Endothelial cell of umbilical vein (primary cell): ENCODE measurements at regions not wholly inside any gene's neighbourhood (a gene's known extent, or its start where the extent isn't known, plus 50 kb on each side); places are given as distances from the start of the nearest gene placed in this dataset.

ENCODE experiments used
- BruUV-seq: library from RNA; stranded (reverse); fragments of 400-500 nt; replicated peaks from 2 replicates; lab custom pipeline; 2021; lab: Mats Ljungman, UMichigan
- CTCF ChIA-PET: fragments of 300-600, 350-600 bp; sonication (Branson Sonifier 250); formaldehyde crosslinking; loops from one replicate; lab custom pipeline; 2021; ENCODE audit warnings: antibody characterized with exemption, inconsistent platforms; lab: Charles Lee
- POLR2A ChIA-PET: fragments of 300-600, 350-600 bp; sonication (Branson Sonifier 250); formaldehyde crosslinking; loops from one replicate; lab custom pipeline; 2021; ENCODE audit warnings: antibody characterized with exemption, inconsistent platforms; lab: Charles Lee
- DNase-seq: peaks from one replicate; pipeline ENCODE4 v3.0.0-alpha.2; 2011; ENCODE audit warnings: low read depth, low spot score
- FAIRE-seq: peaks from 2 replicates; lab custom pipeline; 2011; peaks lifted over from hg19 to GRCh38; lab: Jason Lieb, UNC
- H2AFZ ChIP-seq: 2 replicates; pipeline ENCODE4 v1.6.0; 2012; ENCODE audit warnings: low read depth, low read length, control low read depth, inconsistent platforms
- H3K27ac ChIP-seq: 2 replicates; pipeline ENCODE4 v1.5.1; 2011; ENCODE audit warnings: low read depth, mild to moderate bottlenecking, control low read depth, low read length, moderate library complexity; ENCODE audit not compliant: insufficient read depth
- H3K27me3 ChIP-seq, 2 experiments: 2 replicates each; pipeline versions ENCODE4 v1.6.0 to v1.6.1; 2011; ENCODE audit warnings: low read length in 2 of 2, mixed read lengths in 1 of 2; ENCODE audit not compliant: control insufficient read depth in 2 of 2, insufficient read depth in 2 of 2
- H3K36me3 ChIP-seq, 2 experiments: 2 replicates in 1 of 2; 3 replicates in 1 of 2; pipeline ENCODE4 v1.5.1; 2011; ENCODE audit warnings: low read length in 2 of 2, mild to moderate bottlenecking in 1 of 2, moderate library complexity in 1 of 2; ENCODE audit not compliant: control insufficient read depth in 2 of 2, insufficient read depth in 2 of 2; ENCODE audit errors: extremely low read depth in 1 of 2
- H3K4me1 ChIP-seq: 3 replicates; pipeline ENCODE4 v1.5.1; 2011; ENCODE audit warnings: mild to moderate bottlenecking, low read length; ENCODE audit not compliant: control insufficient read depth, insufficient read depth; ENCODE audit errors: extremely low read depth
- H3K4me2 ChIP-seq: 2 replicates; pipeline ENCODE4 v1.6.1; 2011; ENCODE audit warnings: low read length, control low read depth, mixed read lengths; ENCODE audit not compliant: insufficient read depth
- H3K4me3 ChIP-seq, 3 experiments: fragments of 200-600 bp in 1 of 3; sonication (generic), shearing (Covaris generic) in 1 of 3; replicated peaks in 1 of 3; 2 replicates each; pipeline ENCODE4 v1.5.1; 2011 to 2016; ENCODE audit warnings: control low read depth in 3 of 3, low read length in 3 of 3, mild to moderate bottlenecking in 2 of 3, inconsistent platforms in 1 of 3, low read depth in 1 of 3, moderate library complexity in 1 of 3; ENCODE audit not compliant: insufficient read depth in 1 of 3
- H3K79me2 ChIP-seq: 2 replicates; pipeline ENCODE4 v1.6.0; 2012; ENCODE audit warnings: low read length, inconsistent platforms; ENCODE audit not compliant: control insufficient read depth, insufficient read depth
- H3K9ac ChIP-seq: replicated peaks from 2 replicates; pipeline ENCODE3; 2011; ENCODE audit warnings: low read length, control low read depth; ENCODE audit not compliant: insufficient read depth; ENCODE audit errors: extremely low read depth
- H3K9me1 ChIP-seq: replicated peaks from 3 replicates; pipeline ENCODE4 v1.6.0; 2011; ENCODE audit warnings: mild to moderate bottlenecking, low read length; ENCODE audit not compliant: control insufficient read depth, insufficient read depth; ENCODE audit errors: extremely low read depth
- H3K9me3 ChIP-seq: replicated peaks from 2 replicates; pipeline ENCODE4 v1.5.1; 2012; ENCODE audit warnings: low read length, inconsistent platforms; ENCODE audit not compliant: control insufficient read depth, insufficient read depth
- H4K20me1 ChIP-seq: replicated peaks from 2 replicates; pipeline ENCODE3; 2011; ENCODE audit warnings: mild to moderate bottlenecking, low read length; ENCODE audit not compliant: control insufficient read depth, insufficient read depth; ENCODE audit errors: extremely low read depth
- CTCF ChIP-seq, 2 donors: IDR thresholded peaks; 1 replicate in 1 of 2; 2 replicates in 1 of 2; pipeline ENCODE4 v1.5.1; 2011; ENCODE audit warnings: low read length in 2 of 2, mild to moderate bottlenecking in 2 of 2, moderate library complexity in 2 of 2, control low read depth in 1 of 2, inconsistent platforms in 1 of 2, low read depth in 1 of 2; ENCODE audit not compliant: insufficient read depth in 1 of 2; ENCODE audit errors: extremely low read depth in 1 of 2
- EZH2 ChIP-seq: IDR thresholded peaks from 2 replicates; pipeline ENCODE4 v1.6.1; 2012; ENCODE audit warnings: borderline replicate concordance, low read depth, mild to moderate bottlenecking, moderate library complexity, low read length, inconsistent platforms; ENCODE audit not compliant: severe bottlenecking
- FOS ChIP-seq: IDR thresholded peaks from 2 replicates; pipeline ENCODE4 v1.6.1; 2011; ENCODE audit warnings: mild to moderate bottlenecking, low read length, moderate library complexity, borderline replicate concordance; ENCODE audit not compliant: insufficient read depth
- GATA2 ChIP-seq: IDR thresholded peaks from 2 replicates; pipeline ENCODE4 v1.7.0; 2011; ENCODE audit warnings: low read depth, mild to moderate bottlenecking, moderate library complexity, mixed read lengths, low read length; ENCODE audit not compliant: insufficient read length, insufficient read depth
- JUN ChIP-seq: IDR thresholded peaks from 2 replicates; pipeline ENCODE4 v1.6.1; 2011; ENCODE audit warnings: borderline replicate concordance, low read depth; ENCODE audit not compliant: insufficient read length, insufficient read depth
- MAX ChIP-seq: IDR thresholded peaks from 2 replicates; pipeline ENCODE4 v1.6.1; 2011; ENCODE audit not compliant: insufficient read depth, insufficient read length
- MYC ChIP-seq: IDR thresholded peaks from one replicate; pipeline ENCODE4 v1.6.1; 2011; ENCODE audit warnings: mild to moderate bottlenecking, low read depth, low read length
- POLR2A ChIP-seq: IDR thresholded peaks from 2 replicates; pipeline ENCODE4 v1.6.1; 2012; ENCODE audit warnings: low read depth, mild to moderate bottlenecking, control low read depth, low read length
- POLR2AphosphoS5 ChIP-seq: IDR thresholded peaks from 2 replicates; pipeline ENCODE4 v1.6.1; 2012; ENCODE audit warnings: low read depth, mild to moderate bottlenecking, control low read depth, low read length, moderate library complexity; ENCODE audit not compliant: insufficient read depth
- dilution Hi-C: fragments of 300-500 bp; cut with MboI; formaldehyde crosslinking; loops from one replicate; pipeline ENCODE4 v1.15.0; 2019; ENCODE audit warnings: low sequenced_read_pairs; ENCODE audit not compliant: extremely low pct_ligation_motif_present
- intact Hi-C: fragments of 100-400 bp; cut with micrococcal nuclease; formaldehyde crosslinking; loops from one replicate; pipeline ENCODE4 v1.10.0; 2022

- Histone ChIP-seq H2AFZ (no peak overlapping the region), H3K9me3 (no peaks in the 10 kb centered on the region), H3K79me2 (no peaks in the 10 kb centered on the region), H3K9me1 (no peaks in the 10 kb centered on the region), H3K36me3 (no peaks in the 10 kb centered on the region), H3K4me3 (no peak overlapping the region), H3K4me2 (no peak overlapping the region), H3K9ac (no peak overlapping the region), H3K27ac (no peak overlapping the region), H4K20me1 (no peaks in the 10 kb centered on the region), H3K4me1 (no peaks in the 10 kb centered on the region), H3K27me3 (no peaks in the 10 kb centered on the region)
- no TSS peak for BruUV-seq
- DNase-seq = no peak
- dilution Hi-C loops = no loop called here
- ChIA-PET POLR2A (no interaction called here), CTCF (no interaction called here)
- no peak for TF ChIP-seq CTCF (IDR thresholded peaks at IDR 0.05; ENCODE audit: extremely low read depth in 1 of 2, insufficient read depth in 1 of 2, low read depth in 1 of 2, low read length in 2 of 2)
- no peak for TF ChIP-seq POLR2AphosphoS5
- TF ChIP-seq JUN = no peak
- no peak for TF ChIP-seq FOS
- TF ChIP-seq EZH2 = no peak
- no peak for TF ChIP-seq MYC
- TF ChIP-seq GATA2 = no peak
- no peak for TF ChIP-seq POLR2A
- no peak for TF ChIP-seq MAX
- intact Hi-C loops = no loop called here
- no peak for FAIRE-seq
Observed at GRCh38 chr17:27368151-27368795, 74.4 kb downstream of the WSB1 start.
